ENCODE measurements at regions not wholly inside any gene's neighbourhood (a gene's known extent, or its start where the extent isn't known, plus 50 kb on each side); places are given as distances from the start of the nearest gene placed in this dataset.

DNA sequence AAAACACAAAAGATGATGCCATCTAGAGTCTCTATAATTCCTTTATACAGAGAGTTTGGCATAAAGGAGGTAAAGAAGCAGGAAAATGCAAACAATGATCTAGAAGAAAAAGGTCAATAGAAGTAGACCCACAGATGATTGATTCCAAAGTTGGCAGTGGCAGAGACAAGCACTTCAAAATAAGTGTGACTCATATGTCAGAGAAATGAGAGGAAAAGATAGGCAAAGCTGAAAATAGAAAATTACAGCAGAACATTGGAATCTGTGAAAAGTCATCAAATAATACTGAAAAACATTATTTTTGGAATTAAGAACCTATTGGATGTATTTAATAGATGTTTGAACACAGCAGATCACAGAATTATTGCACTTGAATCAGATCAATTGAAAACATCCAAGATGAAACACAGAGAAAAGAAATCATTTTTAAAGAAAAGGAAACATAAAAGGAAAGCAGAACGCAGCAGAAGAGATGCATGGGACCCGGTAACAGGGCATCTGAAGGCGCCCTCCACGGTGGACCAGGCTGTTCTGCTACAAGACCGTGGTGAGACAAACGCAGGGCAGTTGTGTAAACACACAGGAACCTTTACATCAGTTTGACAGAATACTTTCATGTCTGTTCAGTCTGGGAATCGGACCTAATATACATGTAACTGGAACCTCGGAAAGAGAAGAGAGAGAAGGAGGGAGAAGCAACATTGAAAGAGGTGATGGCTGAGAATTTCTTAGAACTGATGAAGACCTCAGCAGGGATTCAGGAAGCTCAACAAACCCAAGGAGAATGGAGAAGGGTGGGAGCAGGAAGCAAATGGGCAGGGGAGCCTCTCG lies 74.6 kb upstream of the GPC1 start:
- no peak for ATAC-seq (replicated peaks in 6 of 8)
- Histone ChIP-seq H3K4me1 (replicated peaks in 1 of 2) (peaks cover 2 to 6% of the 10 kb centered on the region in 2 donors), H3K27ac (no peak overlapping the region), H3K4me3 (no peak overlapping the region)
- in situ Hi-C loops (cut with MboI; ENCODE audit: low pct_unique_long_range_greater_than_20kb in 2 of 9, low sequenced_read_pairs in 9 of 9, unreplicated experiment in 9 of 9): loop anchor here in 1 of 9 experiments (25.0 kb wide), 1 partner anchor 101 kb away; no protein-coding TSS in a partner anchor
- 62 to 75% (median 72%) methylated on average over 3 to 8 of the region's 9 CpGs; no CpG with 5 or more reads in 2 of the 10 experiments for WGBS, 10 experiments

DNA sequence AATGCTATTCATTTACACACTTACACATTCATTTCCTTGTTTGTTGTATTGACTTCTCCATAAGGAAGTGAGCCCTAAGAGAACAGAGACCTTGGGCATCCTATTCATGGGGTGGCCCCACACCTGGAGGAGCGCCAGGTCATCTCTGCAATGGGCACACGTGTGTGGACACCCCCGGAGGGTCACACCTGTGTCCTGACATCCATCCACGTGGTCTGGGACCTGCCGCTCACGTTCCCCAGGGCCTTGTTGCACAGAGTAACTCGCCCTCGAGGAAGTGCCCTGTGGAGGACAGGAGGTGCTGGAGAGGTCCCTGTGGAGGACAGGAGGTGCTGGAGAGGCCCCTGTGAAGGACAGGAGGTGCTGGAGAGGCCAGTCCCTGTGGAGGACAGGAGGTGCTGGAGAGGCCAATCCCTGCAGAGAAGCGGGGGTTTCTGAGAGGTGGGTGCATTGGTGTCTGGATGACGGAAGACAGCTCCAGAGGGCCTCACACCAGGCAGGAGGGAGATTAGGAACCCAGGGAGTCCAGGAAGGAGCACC lies 73.2 kb upstream of the GPC1 start:
- no peak for ATAC-seq (replicated peaks in 6 of 8)
- Histone ChIP-seq H3K27ac (no peak overlapping the region), H3K4me1 (replicated peaks in 1 of 2) (peaks cover 2 to 6% of the 10 kb centered on the region in 2 donors), H3K4me3 (no peak overlapping the region)
- WGBS, 10 experiments: 0 to 52% (median 41%) methylated on average over 1 to 8 of the region's 10 CpGs; no CpG with 5 or more reads in 6 of the 10 experiments
- in situ Hi-C loops (cut with MboI; ENCODE audit: low pct_unique_long_range_greater_than_20kb in 2 of 9, low sequenced_read_pairs in 9 of 9, unreplicated experiment in 9 of 9): loop anchor here in 1 of 9 experiments (25.0 kb wide), 1 partner anchor 100 kb away; no protein-coding TSS in a partner anchor

DNA sequence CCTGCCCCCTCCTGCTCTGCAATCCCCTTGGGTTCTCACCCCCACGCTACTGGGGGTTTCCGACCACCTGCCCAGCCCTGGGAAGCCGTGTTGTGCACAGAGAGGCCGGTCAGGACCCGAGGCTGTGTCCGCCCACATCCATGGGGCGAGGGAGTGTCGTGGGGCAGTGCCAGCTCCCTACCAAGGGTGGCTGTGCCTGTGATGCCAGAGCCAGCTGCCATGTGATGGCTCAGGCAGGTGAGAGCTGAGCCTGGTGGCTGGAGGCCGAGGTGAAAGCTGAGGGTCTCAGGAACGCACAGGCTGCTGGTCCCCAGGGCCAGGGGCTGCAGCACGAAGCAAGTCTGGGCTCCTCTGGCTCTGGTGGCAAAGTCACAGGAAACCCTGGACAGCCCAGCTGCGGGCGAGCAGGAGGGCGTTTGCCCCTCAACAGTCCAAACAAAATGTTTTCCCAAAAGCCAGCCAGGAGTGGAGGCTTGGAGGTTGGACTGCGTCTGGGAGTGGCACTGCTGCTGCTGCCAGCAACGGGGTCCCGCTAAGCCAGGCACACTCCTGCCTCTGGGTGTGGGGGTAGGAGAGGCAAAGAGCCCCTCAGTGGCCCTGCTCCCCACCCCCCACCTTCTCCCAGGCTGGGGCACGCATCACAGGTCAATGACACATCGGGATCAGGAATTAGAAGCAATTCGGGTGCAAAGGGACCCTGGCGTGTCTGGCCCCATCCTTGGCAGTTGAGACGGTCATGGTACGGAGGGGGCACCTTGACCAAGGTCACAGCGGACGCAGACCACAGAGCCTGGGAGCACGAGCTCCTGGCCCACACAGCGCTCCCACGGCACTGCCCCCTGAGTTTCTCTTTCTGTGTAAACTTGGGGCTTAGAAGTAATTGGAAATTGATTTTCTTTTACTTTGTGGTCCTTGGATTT lies 72.4 kb upstream of the GPC1 start:
- peak in 3 of 8 experiments; percentile 3 to 32 (median 24) for ATAC-seq (replicated peaks in 6 of 8)
- 0 to 100% (median 78%) methylated on average over 1 to 6 of the region's 28 CpGs for WGBS, 10 experiments
- in situ Hi-C loops (cut with MboI; ENCODE audit: low pct_unique_long_range_greater_than_20kb in 2 of 9, low sequenced_read_pairs in 9 of 9, unreplicated experiment in 9 of 9): loop anchor here in 1 of 9 experiments (25.0 kb wide), 1 partner anchor 99 kb away; no protein-coding TSS in a partner anchor

DNA sequence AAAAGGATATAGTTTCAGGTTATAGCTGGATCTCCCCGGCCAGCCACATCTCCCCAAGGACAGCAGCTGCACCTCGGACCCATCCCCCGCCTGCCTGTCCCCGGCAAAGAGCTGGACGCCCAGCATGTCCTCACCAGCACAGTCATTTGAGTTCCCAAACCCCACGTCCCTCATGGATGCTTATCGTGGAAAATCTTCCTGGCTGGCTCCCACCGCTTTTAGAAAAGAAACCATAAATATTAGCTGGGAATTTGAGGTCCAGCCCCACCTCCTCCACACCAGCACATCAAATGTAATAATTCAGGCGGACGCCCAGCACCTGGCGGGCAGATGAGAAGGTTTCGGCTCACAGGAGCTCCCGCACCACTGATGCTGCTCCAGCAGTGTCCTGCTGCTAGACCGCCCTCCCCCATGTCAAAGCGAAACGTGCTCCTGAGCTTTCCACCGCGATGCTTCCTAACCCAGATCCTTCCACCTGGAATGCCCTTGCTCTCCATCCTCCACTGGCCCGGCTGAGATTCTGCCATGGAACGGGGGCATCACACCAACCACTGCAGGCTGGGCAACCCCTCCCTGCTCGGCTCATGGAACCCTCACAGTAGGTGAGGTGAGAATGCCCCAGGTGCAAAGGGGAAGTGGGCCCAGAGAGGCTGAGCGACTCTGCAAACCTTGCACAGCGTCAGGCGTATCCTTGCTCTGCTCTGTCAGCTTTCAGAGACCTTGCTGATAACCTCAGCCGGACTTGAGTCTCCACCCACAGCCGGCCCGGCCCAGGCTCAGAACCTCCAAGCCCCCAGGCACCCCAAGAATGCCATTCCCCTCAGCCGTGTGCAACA lies 71.5 kb upstream of the GPC1 start:
- H3K27ac ChIP-seq: no peak overlapping the region
- peak in 3 of 8 experiments; percentile 74 to 80 (median 77) for ATAC-seq (replicated peaks in 6 of 8)
- WGBS, 10 experiments: 20 to 80% (median 43%) methylated on average over 1 to 9 of the region's 28 CpGs; no CpG with 5 or more reads in 4 of the 10 experiments
- in situ Hi-C loops (cut with MboI; ENCODE audit: low pct_unique_long_range_greater_than_20kb in 2 of 9, low sequenced_read_pairs in 9 of 9, unreplicated experiment in 9 of 9): loop anchor here in 1 of 9 experiments (25.0 kb wide), 1 partner anchor 98 kb away; no protein-coding TSS in a partner anchor
- H3K4me1 ChIP-seq (replicated peaks in 1 of 2): peaks cover 2 to 6% of the 10 kb centered on the region in 2 donors
- H3K4me3 ChIP-seq: no peak overlapping the region

More for the DNA sequence above, 72.4 kb upstream of the GPC1 start:
- no peak overlapping the region for H3K27ac ChIP-seq
- peaks cover 2 to 6% of the 10 kb centered on the region in 2 donors for H3K4me1 ChIP-seq (replicated peaks in 1 of 2)
- H3K4me3 ChIP-seq: no peak overlapping the region

DNA sequence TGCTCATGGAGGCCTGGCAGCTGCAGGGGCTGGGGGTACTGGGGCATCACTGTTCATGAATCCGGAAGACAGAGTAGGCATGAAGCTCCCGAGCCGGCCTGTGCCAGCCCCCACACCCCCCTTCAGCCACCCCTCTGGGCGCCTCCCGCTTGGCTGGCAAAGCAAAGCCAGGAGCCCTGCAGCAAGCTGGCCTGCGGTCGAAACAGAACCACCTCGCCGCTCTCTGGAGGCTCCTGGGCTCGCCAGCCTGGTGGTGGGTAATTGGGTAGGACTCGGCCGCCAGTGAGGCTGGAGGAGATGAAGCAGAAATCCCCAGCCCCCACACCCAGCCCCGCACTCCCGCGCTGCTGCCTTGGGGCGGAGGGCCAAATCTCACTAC lies 70.9 kb upstream of the GPC1 start:
- in situ Hi-C loops (cut with MboI; ENCODE audit: low pct_unique_long_range_greater_than_20kb in 2 of 9, low sequenced_read_pairs in 9 of 9, unreplicated experiment in 9 of 9): loop anchor here in 1 of 9 experiments (25.0 kb wide), 1 partner anchor 98 kb away; no protein-coding TSS in a partner anchor

DNA sequence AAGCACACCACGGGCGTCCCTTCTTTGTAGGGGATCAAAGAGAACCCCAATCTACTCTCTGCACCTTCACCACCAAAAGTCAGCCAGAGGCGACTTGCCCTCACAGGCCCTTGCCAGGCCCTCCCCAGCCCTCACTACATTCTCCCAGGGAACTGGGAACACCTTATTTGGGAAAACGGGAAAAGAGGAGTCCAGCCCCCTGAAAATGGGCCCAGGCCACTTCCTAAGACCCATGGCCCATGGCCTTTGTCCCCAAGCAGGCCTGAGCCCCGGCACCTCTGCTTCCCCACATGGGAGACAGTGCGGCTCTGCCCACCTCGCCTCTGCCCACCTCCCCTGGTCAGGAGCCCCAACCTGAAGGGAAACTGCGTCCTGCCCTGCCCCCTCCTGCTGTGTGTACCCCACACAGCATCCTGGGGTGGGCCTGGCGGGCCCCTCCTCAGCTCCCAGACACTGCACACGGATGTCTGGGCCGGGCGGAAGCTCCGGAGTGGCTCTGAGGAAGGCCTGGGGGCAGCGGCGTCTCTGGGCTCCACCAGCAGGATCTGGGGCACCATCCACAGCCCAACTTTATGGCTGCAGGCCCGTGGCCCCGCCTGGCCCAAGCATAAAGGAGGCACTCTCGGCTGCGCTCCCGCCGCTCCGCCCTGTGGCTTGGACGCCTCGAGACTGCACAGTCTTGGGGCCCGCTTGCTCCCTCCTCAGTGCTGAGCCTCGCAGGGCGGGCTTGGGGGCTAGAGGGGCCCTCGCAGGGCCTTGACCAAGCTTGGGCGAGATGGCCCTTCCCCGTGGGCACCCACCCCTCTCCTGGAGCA lies 70.3 kb upstream of the GPC1 start:
- Histone ChIP-seq H3K27ac (no peak overlapping the region), H3K4me1 (replicated peaks in 1 of 2) (peaks cover 6% of the 10 kb centered on the region in 2 donors), H3K4me3 (no peak overlapping the region)
- in situ Hi-C loops (cut with MboI; ENCODE audit: low pct_unique_long_range_greater_than_20kb in 2 of 9, low sequenced_read_pairs in 9 of 9, unreplicated experiment in 9 of 9): loop anchor here in 1 of 9 experiments (25.0 kb wide), 1 partner anchor 97 kb away; no protein-coding TSS in a partner anchor
- 80% methylated on average over 5 of the region's 30 CpGs; no CpG with 5 or more reads in 9 of the 10 experiments for WGBS, 10 experiments
- ATAC-seq (replicated peaks in 6 of 8): no peak

More for the DNA sequence above, 70.9 kb upstream of the GPC1 start:
- ATAC-seq (replicated peaks in 6 of 8): no peak
- Histone ChIP-seq H3K27ac (no peak overlapping the region), H3K4me3 (no peak overlapping the region), H3K4me1 (replicated peaks in 1 of 2) (peaks cover 2 to 6% of the 10 kb centered on the region in 2 donors)
- WGBS, 10 experiments: no CpG with 5 or more reads among the region's 16 CpGs

DNA sequence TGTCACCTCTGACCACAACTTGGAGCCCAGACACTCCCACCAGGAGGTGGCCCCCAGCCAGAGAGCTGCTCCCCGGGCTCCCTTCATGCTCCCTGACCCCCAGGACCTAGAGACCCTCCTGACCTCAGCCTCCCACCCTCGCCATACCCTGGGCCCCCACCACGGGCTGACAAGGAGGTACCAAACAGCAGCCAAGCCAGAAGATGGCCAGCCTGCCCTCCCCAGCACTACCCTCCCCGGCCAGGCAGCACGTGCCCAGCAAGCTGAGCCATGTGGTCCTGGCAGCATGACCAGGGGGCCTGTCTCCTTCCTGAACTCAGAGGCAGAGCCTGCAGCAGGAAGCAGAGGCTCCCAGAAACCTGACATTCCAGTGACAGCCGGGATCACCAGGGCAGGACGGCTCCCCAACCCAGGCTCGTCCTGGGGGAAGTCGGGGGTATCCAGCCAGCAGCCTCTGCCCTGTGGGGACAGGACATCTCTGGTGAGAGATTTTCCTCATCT lies 69.4 kb upstream of the GPC1 start:
- H3K4me1 ChIP-seq (replicated peaks in 1 of 2): peaks cover 6% of the 10 kb centered on the region in 2 donors
- no peak overlapping the region for H3K4me3 ChIP-seq
- 70 to 100% methylated on average over 1 to 2 of the region's 9 CpGs; no CpG with 5 or more reads in 8 of the 10 experiments for WGBS, 10 experiments
- in situ Hi-C loops (cut with MboI; ENCODE audit: low pct_unique_long_range_greater_than_20kb in 2 of 9, low sequenced_read_pairs in 9 of 9, unreplicated experiment in 9 of 9): loop anchor here in 1 of 9 experiments (25.0 kb wide), 1 partner anchor 96 kb away; no protein-coding TSS in a partner anchor
- no peak overlapping the region for H3K27ac ChIP-seq
- ATAC-seq (replicated peaks in 6 of 8): no peak

DNA sequence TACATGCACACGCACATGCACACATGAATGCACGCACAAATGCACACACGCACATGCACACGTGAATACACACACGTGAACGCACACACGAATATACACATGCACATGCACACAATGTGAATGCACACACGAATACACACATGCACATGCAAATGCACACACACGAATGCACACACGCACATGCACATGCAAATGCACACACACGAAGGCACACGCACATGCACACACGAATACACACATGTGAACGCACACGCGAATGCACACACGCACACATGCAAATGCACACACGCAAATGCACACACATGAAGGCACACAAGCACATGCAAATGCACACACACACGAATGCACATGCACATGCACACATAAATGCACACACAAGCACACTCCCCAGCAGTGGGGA lies 68.6 kb upstream of the GPC1 start:
- in situ Hi-C loops (cut with MboI; ENCODE audit: low pct_unique_long_range_greater_than_20kb in 2 of 9, low sequenced_read_pairs in 9 of 9, unreplicated experiment in 9 of 9): loop anchor here in 1 of 9 experiments (25.0 kb wide), 1 partner anchor 95 kb away; no protein-coding TSS in a partner anchor
- Histone ChIP-seq H3K4me1 (replicated peaks in 1 of 2) (peaks cover 6% of the 10 kb centered on the region in 2 donors), H3K27ac (no peak overlapping the region), H3K4me3 (no peak overlapping the region)
- 85 to 95% (median 93%) methylated on average over 4 to 19 of the region's 19 CpGs; no CpG with 5 or more reads in 5 of the 10 experiments for WGBS, 10 experiments
- ATAC-seq (replicated peaks in 6 of 8): no peak

DNA sequence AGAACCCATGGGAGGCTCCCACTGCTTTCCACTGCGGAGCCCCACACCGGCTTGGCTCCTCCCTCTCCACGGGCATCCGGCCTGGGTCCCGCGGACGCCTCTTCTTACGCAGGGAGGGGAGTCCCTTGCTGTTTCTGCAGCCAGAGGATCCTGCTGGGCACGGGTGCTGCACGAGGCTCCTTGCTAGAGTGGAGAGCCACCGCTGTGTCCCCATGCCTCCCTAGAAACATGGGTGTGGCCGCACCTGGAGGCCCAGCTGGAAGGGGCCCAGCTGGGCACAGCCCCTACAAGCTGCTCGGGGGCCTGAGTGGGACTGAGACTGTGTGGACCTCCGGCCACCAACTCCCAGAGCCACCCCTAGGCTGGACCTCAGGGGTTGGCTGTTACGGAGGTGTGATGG lies 67.7 kb upstream of the GPC1 start:
- in situ Hi-C loops (cut with MboI; ENCODE audit: low pct_unique_long_range_greater_than_20kb in 2 of 9, low sequenced_read_pairs in 9 of 9, unreplicated experiment in 9 of 9): loop anchor here in 1 of 9 experiments (25.0 kb wide), 1 partner anchor 95 kb away; no protein-coding TSS in a partner anchor
- no peak overlapping the region for H3K4me3 ChIP-seq
- 80 to 100% (median 89%) methylated on average over 2 to 9 of the region's 15 CpGs; no CpG with 5 or more reads in 6 of the 10 experiments for WGBS, 10 experiments
- no peak overlapping the region for H3K27ac ChIP-seq
- H3K4me1 ChIP-seq (replicated peaks in 1 of 2): peaks cover 6 to 8% of the 10 kb centered on the region in 2 donors
- no peak for ATAC-seq (replicated peaks in 6 of 8)

DNA sequence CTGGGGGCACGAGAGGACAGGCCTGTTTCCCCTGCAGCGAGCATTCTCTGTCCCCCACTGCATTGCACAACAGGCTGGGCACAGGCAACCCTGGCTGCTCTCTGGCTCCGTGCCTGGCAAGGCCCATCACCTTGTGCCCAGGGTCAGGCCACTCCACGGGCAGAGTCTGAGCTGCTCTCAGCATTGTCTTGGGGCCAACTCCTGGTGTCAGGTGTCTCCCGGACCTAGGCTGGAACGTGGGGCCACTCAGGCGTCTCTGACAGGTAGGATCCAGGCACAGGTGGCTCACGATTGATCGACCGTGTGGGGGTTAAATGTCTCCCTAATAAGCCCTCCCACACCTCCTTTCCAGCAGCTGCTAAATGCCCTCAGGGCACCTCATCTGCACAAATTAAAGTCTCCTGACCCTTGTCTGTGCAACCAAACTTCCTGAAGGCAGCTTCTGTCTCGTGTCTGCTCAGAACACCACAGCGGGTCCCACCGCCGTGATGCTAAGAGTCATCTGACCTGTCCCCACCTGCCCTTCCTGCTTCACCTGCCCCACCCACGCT lies 66.6 kb upstream of the GPC1 start:
- 70 to 89% (median 80%) methylated on average over 2 to 8 of the region's 15 CpGs; no CpG with 5 or more reads in 7 of the 10 experiments for WGBS, 10 experiments
- peaks cover 2 to 6% of the 10 kb centered on the region in 2 donors for H3K4me1 ChIP-seq (replicated peaks in 1 of 2)
- no peak overlapping the region for H3K4me3 ChIP-seq
- ATAC-seq (replicated peaks in 6 of 8): no peak
- in situ Hi-C loops (cut with MboI; ENCODE audit: low pct_unique_long_range_greater_than_20kb in 2 of 9, low sequenced_read_pairs in 9 of 9, unreplicated experiment in 9 of 9): loop anchor here in 1 of 9 experiments (25.0 kb wide), 1 partner anchor 93 kb away; no protein-coding TSS in a partner anchor
- no peak overlapping the region for H3K27ac ChIP-seq

All from motor neuron (in vitro differentiated cells).